Endometrial microvascular endothelial cells (primary cell): ENCODE measurements at regions not wholly inside any gene's neighbourhood (a gene's known extent, or its start where the extent isn't known, plus 50 kb on each side); places are given as distances from the start of the nearest gene placed in this dataset.
"Not testable (repeated sequence)": the region's sequence is repeated elsewhere in the genome, so short reads cannot be mapped to it uniquely, and the experiment has no call there.

Experiments
- in situ Hi-C: cut with HindIII; loops from 2 replicates; pipeline ENCODE4 v1.10.0; 2017; ENCODE audit warnings: low sequenced_read_pairs, low pct_unique_long_range_greater_than_20kb; ENCODE audit errors: inconsistent ontology term

DNA sequence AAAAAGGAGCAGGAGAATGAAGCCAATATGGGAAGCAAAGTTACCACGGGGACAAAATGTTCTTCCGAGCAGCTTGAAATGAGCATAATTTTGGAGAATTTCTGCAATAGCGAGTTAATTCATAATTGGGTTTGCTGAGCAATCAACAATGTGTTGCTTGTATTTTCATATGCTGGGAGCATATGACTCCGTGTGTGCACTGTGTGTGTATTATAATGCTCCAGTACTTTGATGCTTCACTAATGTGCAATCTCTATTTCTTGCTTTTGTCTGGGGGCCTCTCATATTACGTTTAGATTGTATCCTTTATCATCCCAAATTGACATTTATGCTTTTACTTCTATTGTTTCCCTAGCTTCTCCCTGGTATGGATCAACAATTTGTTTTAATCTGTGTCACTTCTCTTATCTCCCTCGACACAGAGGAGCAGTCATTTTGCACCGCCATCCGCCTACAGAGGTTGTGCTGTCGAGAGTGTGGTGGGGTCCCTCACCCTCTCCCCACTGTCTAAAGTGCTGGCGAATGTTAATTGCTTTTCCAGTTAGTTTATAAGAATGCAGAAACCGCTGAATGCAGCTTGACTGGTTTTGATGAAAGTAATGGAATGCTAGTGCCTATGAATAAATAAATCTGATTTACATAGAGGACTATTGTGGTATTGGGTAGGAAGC lies 372.5 kb upstream of the WWC1 start:
- in situ Hi-C loops, result no loop called here

DNA sequence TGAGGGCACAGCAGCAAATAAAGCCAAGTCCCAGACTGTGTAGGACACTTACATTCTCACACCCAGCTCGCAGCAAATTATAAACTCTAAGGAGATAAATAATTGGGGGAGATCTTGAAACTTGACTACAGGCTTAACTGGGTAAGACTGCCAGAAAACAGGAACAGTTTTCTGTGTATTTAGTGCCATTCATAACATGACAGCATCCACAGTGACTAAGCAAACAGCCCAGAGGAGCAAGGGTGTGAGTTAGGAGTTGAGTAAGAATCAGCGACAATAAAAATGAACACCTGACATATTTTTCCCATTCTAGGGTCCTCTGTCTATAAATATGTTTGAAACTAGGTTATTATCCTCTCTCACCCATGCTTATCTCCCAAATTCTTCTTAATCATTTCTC lies 370.9 kb upstream of the WWC1 start:
- in situ Hi-C loops, result no loop called here

DNA sequence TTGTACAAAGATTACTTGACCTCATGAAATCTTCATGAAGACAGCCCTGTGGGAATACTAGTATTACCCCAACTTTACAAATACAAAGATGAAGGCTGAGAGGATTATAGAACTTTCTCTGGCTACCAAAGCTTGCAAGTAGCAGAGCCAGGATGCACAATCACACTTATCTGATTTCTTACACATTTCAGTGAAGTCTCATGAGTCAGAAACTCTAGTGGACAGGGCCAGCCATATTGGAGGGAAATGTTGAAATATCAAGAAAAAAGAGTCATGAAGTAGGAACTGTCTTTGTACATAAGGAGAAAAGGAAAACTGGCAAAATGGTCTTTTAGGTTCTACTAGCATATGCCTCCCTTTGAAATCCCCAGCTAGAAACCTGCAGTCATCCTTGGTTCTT lies 369.6 kb upstream of the WWC1 start:
- in situ Hi-C loops, result no loop called here

DNA sequence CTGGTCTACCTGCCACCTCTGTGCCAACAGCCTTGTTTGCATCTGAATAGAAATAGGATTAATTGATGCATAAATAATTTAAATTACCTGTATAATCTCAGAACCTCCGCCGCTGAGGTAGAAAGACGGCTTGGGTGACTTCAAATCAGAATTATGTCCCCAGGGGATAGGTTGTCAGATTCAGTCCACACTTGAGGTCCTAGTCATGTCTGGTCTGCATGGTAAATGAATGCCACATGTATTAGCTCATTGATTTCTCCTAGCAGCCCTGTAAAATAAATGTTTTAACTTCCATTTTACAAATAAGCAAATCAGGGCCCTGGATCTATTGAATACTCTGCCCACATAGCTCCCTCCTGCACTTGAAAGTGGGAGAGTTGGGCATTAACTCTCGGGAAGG lies 368.0 kb upstream of the WWC1 start:
- in situ Hi-C loops, result no loop called here

DNA sequence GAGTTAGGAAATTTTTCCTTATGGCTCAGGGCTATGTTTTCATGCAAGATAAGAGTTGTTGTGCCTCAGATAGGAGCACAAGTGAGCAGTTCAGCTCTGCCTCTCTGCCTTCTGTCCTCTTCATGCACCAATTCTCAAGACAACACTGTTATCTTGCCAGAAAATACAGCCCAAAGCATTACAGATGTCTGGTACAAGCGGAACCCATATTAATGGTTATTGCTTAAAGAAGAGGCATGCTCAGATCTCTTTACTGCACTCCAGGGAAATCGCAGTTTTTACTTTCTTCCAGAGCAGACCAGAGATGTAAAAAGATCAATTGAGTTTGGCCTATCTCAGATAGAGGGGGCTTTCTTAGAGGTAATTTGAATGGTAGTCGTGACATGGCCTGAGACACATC lies 361.6 kb upstream of the WWC1 start:
- in situ Hi-C loops, result no loop called here

DNA sequence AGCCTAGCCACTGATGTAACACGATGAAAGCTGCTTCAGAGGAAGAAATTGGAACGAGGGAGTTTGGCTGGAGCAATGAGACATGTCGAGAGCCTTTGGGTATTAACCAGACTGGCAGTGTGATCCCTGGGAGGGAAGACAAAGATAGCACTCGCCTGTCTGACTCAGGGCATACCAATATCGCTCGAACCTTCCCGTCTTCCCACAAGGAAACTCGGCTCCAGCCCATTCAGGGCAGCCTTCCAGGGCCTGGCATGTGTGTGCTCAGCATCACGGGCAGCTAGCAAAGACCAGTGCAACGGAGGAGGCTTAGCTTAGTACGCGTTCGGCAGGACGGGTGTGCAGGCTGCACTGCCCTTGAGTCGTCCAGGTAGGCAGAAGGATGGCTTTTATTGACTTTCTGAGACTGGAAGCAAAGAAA lies 356.9 kb upstream of the WWC1 start:
- in situ Hi-C loops, result no loop called here

DNA sequence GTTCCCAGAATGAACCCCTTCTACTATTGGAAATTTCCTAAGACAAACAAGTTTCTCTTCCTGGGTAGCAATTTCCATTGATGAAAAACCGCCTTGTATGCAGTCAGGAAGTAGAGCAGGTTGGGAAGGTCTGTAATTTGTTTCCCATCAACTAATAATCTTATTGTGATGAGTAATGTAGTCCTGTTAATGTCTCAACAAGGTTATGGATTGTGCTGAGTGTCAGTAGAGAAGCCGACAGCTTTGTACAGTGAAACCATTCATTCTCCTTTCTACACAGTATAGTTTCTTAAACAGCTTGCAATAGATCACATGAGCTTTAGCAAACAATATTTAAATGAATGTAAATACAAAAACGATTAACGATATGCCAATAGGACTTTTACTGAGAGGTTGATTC lies 355.4 kb upstream of the WWC1 start:
- in situ Hi-C loops, result no loop called here

DNA sequence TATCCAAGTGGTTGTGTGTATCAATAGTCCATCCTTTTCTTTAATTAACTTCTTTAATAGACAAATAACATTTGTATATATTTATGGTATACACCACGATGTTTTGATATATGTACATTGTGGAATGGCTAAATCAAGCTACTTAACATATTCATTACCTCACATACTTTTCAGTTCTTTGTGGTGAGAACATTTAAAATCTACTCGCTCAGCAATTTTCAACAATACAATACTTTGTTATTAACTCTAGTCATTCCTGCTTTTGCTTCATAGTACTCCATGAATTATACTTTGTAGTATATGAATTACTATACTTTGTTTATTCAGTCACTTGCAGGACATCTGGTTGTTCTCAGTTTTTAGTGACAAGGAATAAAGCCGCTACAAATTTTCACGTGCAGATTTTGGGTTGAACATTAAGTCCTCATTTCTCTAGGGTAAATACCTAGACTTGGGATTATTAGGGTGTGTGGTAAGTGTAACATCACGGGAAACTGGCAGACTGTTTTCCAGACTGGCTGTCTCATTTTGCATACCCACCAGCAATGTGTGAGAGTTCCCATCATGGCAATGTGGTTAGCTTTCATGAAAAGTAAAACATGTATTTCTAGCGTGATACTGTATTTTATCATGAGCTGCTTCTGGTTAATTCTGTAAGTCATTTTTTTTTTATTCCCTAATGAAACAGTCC lies 354.4 kb upstream of the WWC1 start:
- in situ Hi-C loops, result no loop called here

DNA sequence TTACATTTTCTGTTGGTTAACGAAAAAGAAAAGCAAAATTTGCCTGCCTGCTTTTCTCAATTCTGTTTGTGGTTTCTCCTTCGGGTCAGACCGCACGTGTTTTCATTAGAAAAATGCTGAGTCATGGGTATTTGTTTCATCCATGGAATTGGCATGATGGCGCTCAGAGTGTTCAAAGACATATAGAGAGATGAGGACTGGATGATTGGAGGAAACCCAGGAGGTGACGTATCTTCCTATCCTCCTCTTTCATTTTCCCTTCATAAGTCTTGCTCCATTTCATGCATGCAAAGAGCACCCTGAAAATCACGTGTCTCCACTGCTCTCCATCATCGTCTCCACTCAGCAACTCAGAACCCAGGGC lies 353.8 kb upstream of the WWC1 start:
- in situ Hi-C loops, result no loop called here

DNA sequence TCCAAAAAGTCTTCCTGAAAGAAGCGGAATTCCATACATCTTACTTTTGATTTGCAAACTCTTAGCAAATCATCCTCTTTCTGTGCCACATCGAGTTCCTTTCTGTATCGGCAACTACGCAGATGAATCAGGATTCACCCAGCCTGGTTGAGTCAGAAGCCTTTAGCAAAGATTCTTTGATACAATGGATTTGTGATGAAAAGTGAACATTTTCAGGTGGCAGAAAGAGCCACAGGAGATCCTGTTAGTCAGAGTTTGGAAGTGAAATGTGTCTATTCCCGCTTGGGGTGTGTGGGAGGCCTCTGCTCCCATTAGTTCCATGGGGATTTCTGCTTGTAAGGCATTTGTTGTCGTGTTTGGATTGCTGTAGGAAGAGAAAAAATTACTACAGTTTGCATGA lies 351.8 kb upstream of the WWC1 start:
- in situ Hi-C loops, result no loop called here

DNA sequence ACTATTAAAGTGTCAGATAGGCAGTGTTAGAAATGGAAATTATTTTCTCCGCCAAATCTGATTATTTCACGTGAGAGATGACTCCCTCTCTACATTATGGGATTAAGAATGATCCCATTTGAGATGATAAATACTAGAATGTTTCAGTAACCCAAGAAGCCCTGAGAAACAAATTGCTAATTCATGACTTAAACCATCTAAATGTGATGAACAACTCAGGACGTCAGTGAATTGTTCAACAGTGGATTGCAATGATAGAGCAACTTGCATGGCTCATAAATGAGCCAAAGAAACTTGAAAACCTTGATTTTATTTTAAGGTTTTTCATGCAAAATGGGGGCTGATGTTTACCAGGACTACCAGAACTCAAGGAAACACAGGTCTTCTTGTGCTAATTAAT lies 350.5 kb upstream of the WWC1 start:
- in situ Hi-C loops, result no loop called here

DNA sequence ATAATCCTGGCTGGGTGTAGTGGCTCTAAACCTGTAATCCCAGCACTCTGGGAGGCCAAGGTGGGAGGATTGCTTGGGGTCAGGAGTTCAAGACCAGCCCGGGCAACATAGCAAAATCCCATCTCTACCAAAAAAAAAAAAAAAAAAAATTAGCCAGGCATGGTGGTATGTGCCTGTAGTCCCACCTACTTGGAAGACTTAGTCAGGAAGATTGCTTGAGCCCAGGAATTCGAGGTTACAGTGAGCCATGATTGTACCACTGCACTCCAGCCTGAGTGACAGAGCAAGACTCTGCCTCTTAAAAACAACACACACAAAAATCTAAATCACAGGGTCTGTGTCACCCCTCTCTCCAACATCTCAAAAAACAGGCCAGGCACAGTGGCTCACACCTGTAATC lies 349.9 kb upstream of the WWC1 start:
- in situ Hi-C loops, result not testable (repeated sequence)

DNA sequence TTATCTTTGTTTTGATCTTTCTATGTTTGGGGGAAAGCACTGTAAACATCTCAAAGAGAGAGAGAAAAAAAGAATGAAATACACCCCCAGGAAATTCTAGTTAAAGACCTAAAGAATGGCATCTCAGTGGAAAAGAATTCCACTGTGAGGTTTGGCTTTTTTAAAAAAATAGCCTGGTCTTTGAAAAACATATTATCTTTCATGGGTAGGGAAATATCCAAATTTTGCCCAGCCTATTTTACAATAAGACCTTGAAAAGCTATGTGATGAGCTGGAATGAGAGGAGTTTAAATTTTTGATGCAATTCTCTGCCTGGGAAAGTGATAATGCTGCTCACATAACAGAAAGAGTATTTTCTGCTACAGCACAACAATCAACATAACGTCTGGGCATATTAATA lies 348.1 kb upstream of the WWC1 start:
- in situ Hi-C loops, result no loop called here

DNA sequence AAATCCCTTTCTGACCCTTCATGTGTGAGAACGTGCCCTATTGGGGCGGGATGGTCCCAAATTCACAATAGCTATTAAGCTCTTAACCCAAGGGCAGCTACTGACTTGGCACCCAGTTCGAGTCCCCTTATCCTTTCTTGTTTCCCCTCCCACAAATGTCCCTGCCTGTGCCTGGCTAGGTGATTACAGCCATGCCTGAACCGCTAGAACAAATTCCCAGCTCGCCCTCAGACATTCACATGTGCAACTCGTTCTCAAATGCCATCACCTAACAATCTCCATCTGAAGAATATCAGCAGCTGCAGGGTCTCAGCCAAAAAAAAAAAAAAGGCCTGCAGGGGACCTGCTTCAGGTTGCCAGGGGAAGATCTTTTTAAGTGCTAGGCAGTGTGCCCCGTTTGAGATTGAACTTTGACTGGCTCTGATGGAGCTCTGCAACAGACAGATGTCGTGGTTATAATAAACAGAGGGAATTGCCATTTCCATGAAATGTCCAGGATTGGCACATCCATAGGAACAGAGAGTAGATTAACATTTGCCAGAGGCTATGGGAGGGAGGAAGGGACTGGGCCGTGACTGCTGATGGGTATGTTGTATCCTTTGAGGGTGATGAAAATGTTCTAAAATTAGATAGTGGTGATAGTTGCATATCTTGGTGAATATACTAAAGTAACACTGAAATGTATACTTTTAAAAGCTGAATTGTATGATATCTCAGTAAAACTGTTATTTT lies 347.2 kb upstream of the WWC1 start:
- in situ Hi-C loops, result no loop called here

DNA sequence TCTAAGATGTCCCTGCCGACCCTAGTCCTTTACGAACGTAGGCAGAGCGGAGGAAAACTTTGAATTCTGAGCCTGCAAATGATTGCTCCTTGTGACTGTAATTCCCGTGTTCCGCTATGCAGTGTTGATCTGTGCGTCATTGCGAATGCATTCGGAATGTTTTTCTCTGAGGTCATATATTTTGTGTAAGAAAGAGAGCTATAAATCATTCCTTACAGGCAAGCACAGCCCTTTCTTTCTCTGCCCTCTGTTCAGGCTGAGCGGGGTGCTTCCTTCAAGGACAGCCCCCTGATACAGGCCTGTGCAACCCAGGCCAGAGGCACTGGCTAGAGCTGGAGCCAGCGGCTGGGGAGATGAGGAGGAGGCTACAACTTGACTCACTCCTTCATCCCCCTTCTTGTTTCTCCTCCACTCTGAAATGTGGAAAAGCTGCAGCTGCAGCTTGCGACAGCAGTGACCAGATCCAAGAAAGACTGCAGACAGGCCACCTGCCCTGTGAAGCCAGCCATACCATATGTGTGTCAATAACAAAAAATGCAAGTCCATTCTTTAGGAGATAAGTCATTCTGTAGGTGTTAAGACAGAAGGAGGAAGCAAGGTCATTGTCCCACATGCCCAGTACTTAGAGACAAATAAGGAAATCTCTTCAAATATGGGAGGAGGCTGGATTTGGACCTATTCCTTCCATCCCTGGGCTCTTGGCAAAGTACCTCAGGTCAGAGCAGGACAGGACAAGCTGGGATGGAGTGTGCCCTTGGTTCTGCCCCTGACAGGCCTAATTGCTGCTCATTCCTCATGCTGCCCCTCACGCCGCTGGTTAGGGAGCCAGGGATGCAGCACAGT lies 345.7 kb upstream of the WWC1 start:
- in situ Hi-C loops, result no loop called here

DNA sequence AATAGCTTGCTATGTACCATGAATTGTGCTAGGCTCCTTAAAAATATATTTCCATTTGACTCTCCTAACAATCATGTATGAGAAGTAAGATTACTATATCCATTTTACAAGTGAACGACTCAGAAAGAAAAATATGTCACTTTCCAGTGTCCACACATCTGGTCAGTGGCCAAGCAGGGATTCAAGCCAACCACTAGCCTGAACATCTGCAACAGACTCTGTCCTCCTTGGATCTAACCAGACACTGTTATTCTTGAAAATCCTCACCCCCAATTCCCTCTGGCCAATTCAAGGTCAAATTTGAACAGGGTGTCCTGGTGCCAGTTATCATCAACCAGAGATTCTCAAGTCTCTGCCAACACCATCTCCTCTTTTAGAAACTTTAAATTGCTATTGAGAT lies 344.1 kb upstream of the WWC1 start:
- in situ Hi-C loops, result no loop called here

DNA sequence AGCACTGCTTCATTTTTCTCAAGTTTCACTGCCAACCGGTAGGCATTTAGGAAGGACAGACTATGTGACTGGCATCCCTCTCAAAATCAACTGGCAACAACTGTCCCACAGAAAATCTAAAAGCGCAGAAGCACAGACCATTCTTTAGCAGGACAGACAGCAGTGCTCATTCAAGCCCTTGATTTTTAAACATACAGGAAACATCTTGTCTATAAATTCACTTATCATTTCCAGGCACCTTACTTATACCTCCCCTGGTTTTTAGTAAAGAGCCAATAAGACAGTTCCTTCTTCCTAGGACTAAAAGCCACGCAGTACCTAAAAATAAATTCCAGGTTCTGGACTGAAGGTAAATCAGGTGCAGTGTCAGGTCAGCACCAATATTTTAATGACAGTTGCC lies 343.2 kb upstream of the WWC1 start:
- in situ Hi-C loops, result no loop called here

DNA sequence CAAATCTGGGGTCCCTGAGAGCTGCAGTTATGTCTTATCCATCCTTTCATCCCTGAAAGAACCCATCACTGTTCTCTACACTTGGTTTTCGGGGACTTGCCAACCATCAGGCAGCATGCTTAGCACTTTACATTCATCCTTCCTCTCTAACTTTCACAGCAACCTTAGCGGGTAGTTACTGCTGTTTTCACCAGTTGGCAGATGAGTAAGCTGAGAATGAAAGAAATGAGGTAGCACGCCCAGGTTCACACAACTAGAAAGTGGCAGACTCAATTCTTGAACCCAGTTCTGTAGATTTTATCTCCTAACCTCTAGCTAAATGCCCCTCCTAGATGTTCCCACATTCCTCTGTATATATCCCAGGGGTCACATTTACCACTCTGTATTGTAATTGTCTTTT lies 342.0 kb upstream of the WWC1 start:
- in situ Hi-C loops, result no loop called here

DNA sequence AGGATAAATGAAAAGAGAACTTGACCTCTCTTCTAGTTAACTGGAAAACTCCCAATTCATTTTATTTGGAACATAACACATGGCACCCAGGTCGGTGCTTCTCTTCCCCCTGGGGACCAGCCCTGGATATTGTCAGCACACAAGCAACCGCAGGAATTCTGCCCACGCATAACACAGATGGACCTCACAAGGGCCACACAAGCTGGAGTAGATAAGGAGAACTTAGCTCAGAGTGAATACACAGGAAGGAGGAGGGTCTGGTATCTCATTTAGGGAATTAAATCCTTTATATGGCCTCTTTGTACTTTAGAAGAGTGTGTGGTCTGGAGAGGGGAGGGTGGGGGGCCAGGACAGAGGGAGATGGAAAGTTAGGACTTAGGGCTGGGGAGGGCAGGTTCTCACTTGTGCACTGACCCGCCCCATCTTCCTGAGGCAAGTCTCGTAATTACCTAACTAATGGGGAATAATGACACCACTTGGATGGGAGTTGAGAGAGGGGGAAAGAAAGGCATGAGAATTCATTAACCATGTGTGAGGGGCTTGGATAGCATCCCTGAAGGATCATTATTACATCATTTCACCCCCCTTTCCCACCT lies 341.2 kb upstream of the WWC1 start:
- in situ Hi-C loops, result no loop called here
